Keratinocyte (primary cell): ENCODE measurements at regions not wholly inside any gene's neighbourhood (a gene's known extent, or its start where the extent isn't known, plus 50 kb on each side); places are given as distances from the start of the nearest gene placed in this dataset.

Source experiments
- CTCF ChIP-seq, 3 experiments: IDR thresholded peaks in 1 of 3; conservative IDR thresholded peaks in 1 of 3; optimal IDR thresholded peaks in 1 of 3; 2 replicates in 2 of 3; 3 replicates in 1 of 3; pipeline versions ENCODE3 to v1.5.1; 2011; ENCODE audit warnings: low read length in 3 of 3, mild to moderate bottlenecking in 3 of 3, moderate library complexity in 2 of 3, control low read depth in 1 of 3, inconsistent platforms in 1 of 3; ENCODE audit not compliant: insufficient read depth in 2 of 3; ENCODE audit errors: extremely low read depth in 1 of 3
- EZH2 ChIP-seq: IDR thresholded peaks from one replicate; pipeline ENCODE4 v1.6.1; 2012; ENCODE audit warnings: inconsistent platforms, mild to moderate bottlenecking, low read length, moderate library complexity

- TF ChIP-seq CTCF (optimal IDR thresholded peaks at IDR 0.05 in 1 of 3, IDR thresholded peaks at IDR 0.05 in 1 of 3, conservative IDR thresholded peaks at IDR 0.05 in 1 of 3; ENCODE audit: extremely low read depth in 1 of 3, insufficient read depth in 2 of 3, low read length in 3 of 3): no peak
- TF ChIP-seq EZH2: no peak
Measured at GRCh38 chr13:26987486-26988013, 184.1 kb downstream of the USP12 start.
